Neural cell (in vitro differentiated cells): ENCODE measurements at regions not wholly inside any gene's neighbourhood (a gene's known extent, or its start where the extent isn't known, plus 50 kb on each side); places are given as distances from the start of the nearest gene placed in this dataset.

Source experiments
- EP300 ChIP-seq: fragments of 450-650 bp; conservative IDR thresholded peaks from 2 replicates; pipeline ENCODE4 v1.6.1; 2014; ENCODE audit warnings: antibody characterized with exemption, mild to moderate bottlenecking, moderate library complexity; ENCODE audit not compliant: poor library complexity, severe bottlenecking
- EZH2 ChIP-seq: fragments of 200-600, 300-800 bp; shearing (Covaris generic), sonication (generic); IDR thresholded peaks from 2 replicates; pipeline ENCODE4 v1.6.1; 2014; ENCODE audit warnings: antibody characterized with exemption, low read length, borderline replicate concordance, mild to moderate bottlenecking; ENCODE audit not compliant: insufficient read depth, poor library complexity, severe bottlenecking
- POLR2AphosphoS5 ChIP-seq: IDR thresholded peaks from 2 replicates; pipeline ENCODE4 v1.6.1; 2012
- SMC3 ChIP-seq: fragments of 450-650 bp; conservative IDR thresholded peaks from 2 replicates; pipeline ENCODE4 v1.6.1; 2014; ENCODE audit warnings: antibody characterized with exemption, mild to moderate bottlenecking, moderate library complexity; ENCODE audit not compliant: poor library complexity
- TAF1 ChIP-seq: IDR thresholded peaks from 2 replicates; pipeline ENCODE4 v1.6.1; 2012; ENCODE audit warnings: low read depth
- TF ChIP-seq, protein P1 (sequence below): fragments of 450-650 bp; IDR thresholded peaks from 2 replicates; pipeline ENCODE4 v1.5.1; 2014; ENCODE audit warnings: antibody characterized with exemption, mild to moderate bottlenecking, moderate library complexity; ENCODE audit not compliant: poor library complexity, severe bottlenecking
- TF ChIP-seq, protein P2 (sequence below): IDR thresholded peaks from 2 replicates; pipeline ENCODE4 v1.6.1; 2012; ENCODE audit warnings: borderline replicate concordance

DNA sequence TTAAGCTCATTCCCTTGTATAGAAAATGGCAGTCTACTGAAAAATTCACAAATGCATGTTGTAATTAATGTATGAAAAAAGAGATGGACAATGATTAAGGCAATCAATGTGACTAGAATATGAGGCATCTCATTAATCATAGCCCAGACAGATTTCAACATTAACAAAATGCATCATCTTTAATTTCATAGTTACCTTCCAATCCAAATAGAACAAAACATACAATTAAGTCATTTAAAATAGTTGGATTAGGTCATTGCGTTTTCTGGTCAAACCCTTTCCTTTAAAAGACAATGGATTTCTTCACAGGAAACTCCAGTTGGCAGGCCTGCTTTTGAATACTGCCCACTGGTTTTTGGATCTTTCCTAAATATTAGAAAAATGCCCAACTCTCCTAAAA, 203.9 kb downstream of the HAO1 start:
- TF ChIP-seq POLR2AphosphoS5 (no peak), EZH2 (no peak), SMC3 (no peak), EP300 (no peak), TAF1 (no peak)
- TF ChIP-seq, protein P1, sequence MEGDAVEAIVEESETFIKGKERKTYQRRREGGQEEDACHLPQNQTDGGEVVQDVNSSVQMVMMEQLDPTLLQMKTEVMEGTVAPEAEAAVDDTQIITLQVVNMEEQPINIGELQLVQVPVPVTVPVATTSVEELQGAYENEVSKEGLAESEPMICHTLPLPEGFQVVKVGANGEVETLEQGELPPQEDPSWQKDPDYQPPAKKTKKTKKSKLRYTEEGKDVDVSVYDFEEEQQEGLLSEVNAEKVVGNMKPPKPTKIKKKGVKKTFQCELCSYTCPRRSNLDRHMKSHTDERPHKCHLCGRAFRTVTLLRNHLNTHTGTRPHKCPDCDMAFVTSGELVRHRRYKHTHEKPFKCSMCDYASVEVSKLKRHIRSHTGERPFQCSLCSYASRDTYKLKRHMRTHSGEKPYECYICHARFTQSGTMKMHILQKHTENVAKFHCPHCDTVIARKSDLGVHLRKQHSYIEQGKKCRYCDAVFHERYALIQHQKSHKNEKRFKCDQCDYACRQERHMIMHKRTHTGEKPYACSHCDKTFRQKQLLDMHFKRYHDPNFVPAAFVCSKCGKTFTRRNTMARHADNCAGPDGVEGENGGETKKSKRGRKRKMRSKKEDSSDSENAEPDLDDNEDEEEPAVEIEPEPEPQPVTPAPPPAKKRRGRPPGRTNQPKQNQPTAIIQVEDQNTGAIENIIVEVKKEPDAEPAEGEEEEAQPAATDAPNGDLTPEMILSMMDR: no peak
- TF ChIP-seq, protein P2, sequence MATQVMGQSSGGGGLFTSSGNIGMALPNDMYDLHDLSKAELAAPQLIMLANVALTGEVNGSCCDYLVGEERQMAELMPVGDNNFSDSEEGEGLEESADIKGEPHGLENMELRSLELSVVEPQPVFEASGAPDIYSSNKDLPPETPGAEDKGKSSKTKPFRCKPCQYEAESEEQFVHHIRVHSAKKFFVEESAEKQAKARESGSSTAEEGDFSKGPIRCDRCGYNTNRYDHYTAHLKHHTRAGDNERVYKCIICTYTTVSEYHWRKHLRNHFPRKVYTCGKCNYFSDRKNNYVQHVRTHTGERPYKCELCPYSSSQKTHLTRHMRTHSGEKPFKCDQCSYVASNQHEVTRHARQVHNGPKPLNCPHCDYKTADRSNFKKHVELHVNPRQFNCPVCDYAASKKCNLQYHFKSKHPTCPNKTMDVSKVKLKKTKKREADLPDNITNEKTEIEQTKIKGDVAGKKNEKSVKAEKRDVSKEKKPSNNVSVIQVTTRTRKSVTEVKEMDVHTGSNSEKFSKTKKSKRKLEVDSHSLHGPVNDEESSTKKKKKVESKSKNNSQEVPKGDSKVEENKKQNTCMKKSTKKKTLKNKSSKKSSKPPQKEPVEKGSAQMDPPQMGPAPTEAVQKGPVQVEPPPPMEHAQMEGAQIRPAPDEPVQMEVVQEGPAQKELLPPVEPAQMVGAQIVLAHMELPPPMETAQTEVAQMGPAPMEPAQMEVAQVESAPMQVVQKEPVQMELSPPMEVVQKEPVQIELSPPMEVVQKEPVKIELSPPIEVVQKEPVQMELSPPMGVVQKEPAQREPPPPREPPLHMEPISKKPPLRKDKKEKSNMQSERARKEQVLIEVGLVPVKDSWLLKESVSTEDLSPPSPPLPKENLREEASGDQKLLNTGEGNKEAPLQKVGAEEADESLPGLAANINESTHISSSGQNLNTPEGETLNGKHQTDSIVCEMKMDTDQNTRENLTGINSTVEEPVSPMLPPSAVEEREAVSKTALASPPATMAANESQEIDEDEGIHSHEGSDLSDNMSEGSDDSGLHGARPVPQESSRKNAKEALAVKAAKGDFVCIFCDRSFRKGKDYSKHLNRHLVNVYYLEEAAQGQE: no peak
